ENCODE measurements at regions not wholly inside any gene's neighbourhood (a gene's known extent, or its start where the extent isn't known, plus 50 kb on each side); places are given as distances from the start of the nearest gene placed in this dataset.

GRCh38 chr2:209340522-209340921, 83.3 kb upstream of the MAP2 start:
- intact Hi-C loops (cut with DNase I), result no loop called here
- 46 to 53% (median 50%) methylated on average over 2 of the region's 2 CpGs for WGBS, 3 donors
- ATAC-seq (no peak), DNase-seq (no peak)
- H3K4me3 ChIP-seq, result no peak overlapping the region
- no peak overlapping the region for H3K27ac ChIP-seq
- H3K27me3 ChIP-seq (ENCODE audit: insufficient read depth in 3 of 3, low read length in 2 of 3), result no peaks in the 10 kb centered on the region
- TF ChIP-seq, protein P1, sequence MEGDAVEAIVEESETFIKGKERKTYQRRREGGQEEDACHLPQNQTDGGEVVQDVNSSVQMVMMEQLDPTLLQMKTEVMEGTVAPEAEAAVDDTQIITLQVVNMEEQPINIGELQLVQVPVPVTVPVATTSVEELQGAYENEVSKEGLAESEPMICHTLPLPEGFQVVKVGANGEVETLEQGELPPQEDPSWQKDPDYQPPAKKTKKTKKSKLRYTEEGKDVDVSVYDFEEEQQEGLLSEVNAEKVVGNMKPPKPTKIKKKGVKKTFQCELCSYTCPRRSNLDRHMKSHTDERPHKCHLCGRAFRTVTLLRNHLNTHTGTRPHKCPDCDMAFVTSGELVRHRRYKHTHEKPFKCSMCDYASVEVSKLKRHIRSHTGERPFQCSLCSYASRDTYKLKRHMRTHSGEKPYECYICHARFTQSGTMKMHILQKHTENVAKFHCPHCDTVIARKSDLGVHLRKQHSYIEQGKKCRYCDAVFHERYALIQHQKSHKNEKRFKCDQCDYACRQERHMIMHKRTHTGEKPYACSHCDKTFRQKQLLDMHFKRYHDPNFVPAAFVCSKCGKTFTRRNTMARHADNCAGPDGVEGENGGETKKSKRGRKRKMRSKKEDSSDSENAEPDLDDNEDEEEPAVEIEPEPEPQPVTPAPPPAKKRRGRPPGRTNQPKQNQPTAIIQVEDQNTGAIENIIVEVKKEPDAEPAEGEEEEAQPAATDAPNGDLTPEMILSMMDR (IDR thresholded peaks at IDR 0.05), result no peak
- no peaks in the 10 kb centered on the region for H3K9me3 ChIP-seq
- no peaks in the 10 kb centered on the region for H3K4me1 ChIP-seq
- no peaks in the 10 kb centered on the region for H3K36me3 ChIP-seq (ENCODE audit: insufficient read depth in 1 of 2, low read depth in 1 of 2)

DNA sequence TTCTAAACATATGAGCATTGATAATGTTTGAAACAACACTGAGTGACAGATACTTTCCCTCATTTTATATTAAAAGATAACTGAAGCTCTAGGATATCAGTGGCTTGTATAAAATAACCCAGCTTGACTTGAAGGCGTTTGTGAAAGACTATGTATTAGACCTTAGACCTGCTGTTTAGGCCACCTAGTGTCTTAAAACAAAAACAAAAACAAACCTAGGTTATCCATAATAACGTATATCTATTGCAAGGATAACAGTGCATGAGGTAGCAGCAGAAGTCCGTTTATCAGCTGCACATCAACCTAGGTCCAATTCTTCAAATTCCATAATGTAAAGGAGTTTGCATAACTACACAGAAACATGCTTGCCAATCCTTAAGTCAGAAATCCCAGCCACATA, 79.5 kb upstream of the MAP2 start:
- Histone ChIP-seq H3K9me3 (no peaks in the 10 kb centered on the region), H3K27me3 (ENCODE audit: insufficient read depth in 3 of 3, low read length in 2 of 3) (no peaks in the 10 kb centered on the region), H3K36me3 (ENCODE audit: insufficient read depth in 1 of 2, low read depth in 1 of 2) (no peaks in the 10 kb centered on the region), H3K4me3 (no peak overlapping the region), H3K4me1 (no peaks in the 10 kb centered on the region), H3K27ac (no peak overlapping the region)
- DNase-seq (no peak), ATAC-seq (no peak)
- 64 to 74% (median 72%) methylated on average over 3 of the region's 3 CpGs for WGBS, 3 donors
- TF ChIP-seq, protein P1 (IDR thresholded peaks at IDR 0.05), result no peak
- intact Hi-C loops (cut with DNase I), result no loop called here

DNA sequence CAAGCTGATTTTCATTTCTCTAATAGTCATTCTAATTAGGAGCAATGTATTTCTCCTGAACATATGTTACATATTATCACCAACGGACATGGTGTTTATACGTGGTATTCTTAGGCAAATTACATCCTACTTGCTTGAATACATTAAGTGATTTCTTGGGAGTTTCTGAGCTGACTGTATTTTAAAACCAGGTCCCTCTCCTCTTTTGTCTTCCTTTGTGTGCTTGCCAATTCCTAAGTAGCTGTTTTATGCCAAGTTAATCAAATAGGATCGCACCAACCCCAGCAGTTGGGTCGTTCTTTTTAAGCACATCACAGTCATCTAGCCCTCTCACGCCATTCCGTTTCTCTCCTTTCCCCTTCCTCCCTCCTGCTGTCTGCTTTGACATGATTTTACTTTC, 75.4 kb upstream of the MAP2 start:
- no peak for ATAC-seq
- H3K4me3 ChIP-seq, result no peak overlapping the region
- no peak for DNase-seq
- H3K27me3 ChIP-seq (ENCODE audit: insufficient read depth in 3 of 3, low read length in 2 of 3), result no peaks in the 10 kb centered on the region
- no peaks in the 10 kb centered on the region for H3K36me3 ChIP-seq (ENCODE audit: insufficient read depth in 1 of 2, low read depth in 1 of 2)
- no peaks in the 10 kb centered on the region for H3K9me3 ChIP-seq
- TF ChIP-seq, protein P1 (IDR thresholded peaks at IDR 0.05), result no peak
- H3K27ac ChIP-seq, result no peak overlapping the region
- intact Hi-C loops (cut with DNase I), result no loop called here
- 32 to 53% (median 40%) methylated on average over 6 of the region's 6 CpGs for WGBS, 3 donors
- no peaks in the 10 kb centered on the region for H3K4me1 ChIP-seq

- intact Hi-C loops (cut with DNase I), result no loop called here
- Histone ChIP-seq H3K27me3 (ENCODE audit: insufficient read depth in 3 of 3, low read length in 2 of 3) (no peaks in the 10 kb centered on the region), H3K4me3 (no peak overlapping the region), H3K27ac (no peak overlapping the region), H3K4me1 (no peaks in the 10 kb centered on the region), H3K9me3 (no peaks in the 10 kb centered on the region), H3K36me3 (ENCODE audit: insufficient read depth in 1 of 2, low read depth in 1 of 2) (no peaks in the 10 kb centered on the region)
- WGBS, 3 donors, result 48 to 59% (median 54%) methylated on average over 3 of the region's 3 CpGs
- TF ChIP-seq, protein P1 (IDR thresholded peaks at IDR 0.05), result no peak
- DNase-seq (no peak), ATAC-seq (no peak)
These were observed 72.2 kb upstream of the MAP2 start for GRCh38 chr2:209351636-209352035.

DNA sequence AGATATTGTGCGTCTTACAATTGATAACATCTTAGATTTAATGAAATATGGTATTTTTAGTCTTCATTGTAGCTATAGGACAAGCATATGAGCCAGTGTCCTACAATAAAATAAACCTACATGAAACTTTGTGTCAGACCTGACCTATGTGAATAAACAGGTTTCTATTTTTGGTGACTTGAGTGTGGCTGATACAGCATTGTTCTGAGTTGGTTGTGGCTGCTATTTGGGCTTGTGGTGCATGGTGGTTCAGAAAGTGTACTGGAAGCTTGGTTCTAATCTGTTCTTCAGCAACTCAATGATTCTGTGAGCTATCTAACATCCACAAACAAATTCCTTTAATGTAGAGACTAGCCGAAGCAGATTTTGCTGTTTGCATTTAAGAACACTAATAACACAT, 64.9 kb upstream of the MAP2 start:
- intact Hi-C loops (cut with DNase I), result no loop called here
- H3K4me1 ChIP-seq, result no peaks in the 10 kb centered on the region
- H3K4me3 ChIP-seq, result no peak overlapping the region
- no peak overlapping the region for H3K27ac ChIP-seq
- WGBS, 3 donors, result 88 to 96% (median 90%) methylated on average over 2 of the region's 2 CpGs
- TF ChIP-seq, protein P1 (IDR thresholded peaks at IDR 0.05), result no peak
- no peak for DNase-seq
- H3K27me3 ChIP-seq (ENCODE audit: insufficient read depth in 3 of 3, low read length in 2 of 3), result no peaks in the 10 kb centered on the region
- no peak for ATAC-seq
- no peaks in the 10 kb centered on the region for H3K36me3 ChIP-seq (ENCODE audit: insufficient read depth in 1 of 2, low read depth in 1 of 2)
- no peaks in the 10 kb centered on the region for H3K9me3 ChIP-seq
